ENCODE measurements at regions not wholly inside any gene's neighbourhood (a gene's known extent, or its start where the extent isn't known, plus 50 kb on each side); places are given as distances from the start of the nearest gene placed in this dataset.

DNA sequence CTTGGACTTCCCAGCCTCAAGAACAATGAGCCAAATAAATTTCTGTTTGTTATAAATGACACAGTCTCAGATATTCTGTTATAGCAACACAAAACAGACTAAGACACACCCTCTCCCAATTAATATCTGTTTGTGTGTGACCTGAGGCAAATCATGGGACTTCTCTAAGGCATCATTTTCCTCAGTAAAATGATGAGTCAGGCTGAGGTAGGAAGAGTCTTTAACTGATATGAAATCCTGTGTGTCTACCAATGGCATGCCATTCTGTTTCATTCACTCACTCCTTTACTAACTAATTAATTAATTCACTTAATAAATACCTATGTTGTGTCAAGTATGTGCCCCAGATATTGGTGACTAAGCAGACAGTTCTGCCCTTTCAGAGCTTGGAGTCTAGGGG lies 258.4 kb upstream of the CRY1 start:
- DNase-seq (ENCODE audit: low read depth in 1 of 2, low spot score in 2 of 2), result no peak
- no peak overlapping the region for H2BK20ac ChIP-seq (ENCODE audit: low read length)
- H3K4me1 ChIP-seq (replicated peaks in 1 of 4; ENCODE audit: control insufficient read depth in 3 of 4, insufficient read depth in 4 of 4, low read length in 3 of 4), result no peaks in the 10 kb centered on the region
- FAIRE-seq, result no peak
- H4K91ac ChIP-seq (replicated peaks; ENCODE audit: insufficient read length, low read length), result no peak overlapping the region
- H3K4me3 ChIP-seq (ENCODE audit: extremely low read depth in 1 of 4, insufficient read depth in 2 of 4, low read depth in 3 of 4, low read length in 4 of 4), result no peak overlapping the region
- ChIA-PET CTCF (ENCODE audit: partially characterized antibody) (no interaction called here), POLR2A (ENCODE audit: partially characterized antibody) (no interaction called here)
- H2BK120ac ChIP-seq (replicated peaks; ENCODE audit: low read depth, low read length), result no peak overlapping the region
- no peaks in the 10 kb centered on the region for H3K23me2 ChIP-seq (ENCODE audit: low read depth, low read length)
- no peak overlapping the region for H2BK5ac ChIP-seq (ENCODE audit: low read depth, low read length)
- no peak overlapping the region for H3K4ac ChIP-seq (replicated peaks; ENCODE audit: insufficient read length, low read depth, low read length)
- no peaks in the 10 kb centered on the region for H3K79me1 ChIP-seq (ENCODE audit: low read depth, low read length)
- peaks cover 6 to 12% of the 10 kb centered on the region in 2 experiments for H3K9me3 ChIP-seq (ENCODE audit: insufficient read depth in 2 of 2, low read depth in 1 of 2, low read length in 1 of 2)
- no peak overlapping the region for H2BK15ac ChIP-seq (ENCODE audit: low read length)
- no peak overlapping the region for H3K18ac ChIP-seq (ENCODE audit: extremely low read depth, low read length)
- H3K27me3 ChIP-seq (replicated peaks in 1 of 4; ENCODE audit: control insufficient read depth in 3 of 4, extremely low read depth in 1 of 4, insufficient read depth in 3 of 4, low read length in 3 of 4), result no peaks in the 10 kb centered on the region
- no peaks in the 10 kb centered on the region for H3K79me2 ChIP-seq (ENCODE audit: control insufficient read depth in 1 of 2, insufficient read depth in 2 of 2, low read length in 2 of 2)
- H4K5ac ChIP-seq (ENCODE audit: insufficient read length, low read depth, low read length), result no peak overlapping the region
- H3K36me3 ChIP-seq (ENCODE audit: control insufficient read depth in 2 of 4, insufficient read depth in 4 of 4, low read length in 3 of 4), result no peaks in the 10 kb centered on the region
- H4K8ac ChIP-seq (ENCODE audit: extremely low read depth, insufficient read depth, low read length), result no peak overlapping the region
- no peaks in the 10 kb centered on the region for H4K20me1 ChIP-seq (replicated peaks in 1 of 2; ENCODE audit: control insufficient read depth in 1 of 2, insufficient read depth in 2 of 2, low read length in 2 of 2)
- H3K4me2 ChIP-seq (ENCODE audit: insufficient read depth in 1 of 2, low read depth in 2 of 2, low read length in 2 of 2), result no peak overlapping the region
- no peak overlapping the region for H3K27ac ChIP-seq (ENCODE audit: low read depth, low read length)
- no peak overlapping the region for H3K23ac ChIP-seq (ENCODE audit: insufficient read length)
- no peak overlapping the region for H3K56ac ChIP-seq (replicated peaks; ENCODE audit: insufficient read length, low read depth, low read length)
- H2BK12ac ChIP-seq (ENCODE audit: low read depth, low read length), result no peak overlapping the region
- H3K9ac ChIP-seq (replicated peaks in 1 of 4; ENCODE audit: extremely low read depth in 1 of 4, low read depth in 3 of 4, low read length in 3 of 4), result no peak overlapping the region
- no peak overlapping the region for H3K14ac ChIP-seq (ENCODE audit: insufficient read length)
- no peak overlapping the region for H2AK5ac ChIP-seq (ENCODE audit: low read depth, low read length)
- H2AFZ ChIP-seq (ENCODE audit: low read length), result no peak overlapping the region
- TF ChIP-seq HDAC2 (IDR thresholded peaks at IDR 0.05; ENCODE audit: borderline replicate concordance in 1 of 2, low read depth in 2 of 2, low read length in 2 of 2) (no peak), YY1 (IDR thresholded peaks at IDR 0.05; ENCODE audit: low read depth, low read length) (no peak), RBBP5 (IDR thresholded peaks at IDR 0.05; ENCODE audit: borderline replicate concordance, low read depth, low read length) (no peak), SUZ12 (IDR thresholded peaks at IDR 0.05; ENCODE audit: low read length) (no peak), FOSL1 (IDR thresholded peaks at IDR 0.05; ENCODE audit: insufficient read depth, low read depth, low read length) (no peak), ASH2L (IDR thresholded peaks at IDR 0.05; ENCODE audit: low read length) (no peak), CBX8 (IDR thresholded peaks at IDR 0.05; ENCODE audit: borderline replicate concordance, low read depth, low read length) (no peak), RXRA (IDR thresholded peaks at IDR 0.05; ENCODE audit: insufficient read depth, low read depth, low read length) (no peak), CHD2 (IDR thresholded peaks at IDR 0.05; ENCODE audit: low read length) (no peak), CHD1 (IDR thresholded peaks at IDR 0.05; ENCODE audit: low read depth, low read length) (no peak), RNF2 (IDR thresholded peaks at IDR 0.05; ENCODE audit: borderline replicate concordance, low read depth, low read length, missing control alignments, poor library complexity, severe bottlenecking) (no peak), BACH1 (IDR thresholded peaks at IDR 0.05; ENCODE audit: low read length) (no peak), TBP (IDR thresholded peaks at IDR 0.05; ENCODE audit: low read depth, low read length) (no peak), JUND (IDR thresholded peaks at IDR 0.05; ENCODE audit: low read length) (no peak), PHF8 (conservative IDR thresholded peaks at IDR 0.05; ENCODE audit: low read depth, low read length) (no peak)
- TF ChIP-seq, protein P1, sequence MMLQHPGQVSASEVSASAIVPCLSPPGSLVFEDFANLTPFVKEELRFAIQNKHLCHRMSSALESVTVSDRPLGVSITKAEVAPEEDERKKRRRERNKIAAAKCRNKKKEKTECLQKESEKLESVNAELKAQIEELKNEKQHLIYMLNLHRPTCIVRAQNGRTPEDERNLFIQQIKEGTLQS (IDR thresholded peaks at IDR 0.05; ENCODE audit: insufficient read depth, low read depth, low read length), result no peak

Measured in H1 (cell line).